Stimulated activated memory B cell treated with anti-CD40 and anti-IgM and Interleukin-4, amounts not matched to agents 10 μg/mL and 1 μg/mL and 100 μg/mL, for 72 hours (primary cell): ENCODE measurements at regions not wholly inside any gene's neighbourhood (a gene's known extent, or its start where the extent isn't known, plus 50 kb on each side); places are given as distances from the start of the nearest gene placed in this dataset.

Source experiments
- ATAC-seq: fragments of 150-1000 bp; cut with Tn5 transposase; 2 replicates; pipeline ENCODE4 v1.10.0; 2021
- H3K27ac Mint-ChIP-seq: one replicate; pipeline ENCODE4 v1.8.0; 2022; ENCODE audit warnings: mild to moderate bottlenecking, mixed read lengths
- H3K27me3 Mint-ChIP-seq: one replicate; pipeline ENCODE4 v1.8.0; 2022; ENCODE audit warnings: mixed read lengths
- H3K36me3 Mint-ChIP-seq: one replicate; pipeline ENCODE4 v1.8.0; 2022; ENCODE audit warnings: mixed read lengths
- H3K4me1 Mint-ChIP-seq: one replicate; pipeline ENCODE4 v1.8.0; 2022; ENCODE audit warnings: mixed read lengths
- H3K4me3 Mint-ChIP-seq: one replicate; pipeline ENCODE4 v1.8.0; 2022; ENCODE audit warnings: mild to moderate bottlenecking, moderate library complexity, mixed read lengths
- H3K9me3 Mint-ChIP-seq: one replicate; pipeline ENCODE4 v1.8.0; 2022; ENCODE audit warnings: mixed read lengths

DNA sequence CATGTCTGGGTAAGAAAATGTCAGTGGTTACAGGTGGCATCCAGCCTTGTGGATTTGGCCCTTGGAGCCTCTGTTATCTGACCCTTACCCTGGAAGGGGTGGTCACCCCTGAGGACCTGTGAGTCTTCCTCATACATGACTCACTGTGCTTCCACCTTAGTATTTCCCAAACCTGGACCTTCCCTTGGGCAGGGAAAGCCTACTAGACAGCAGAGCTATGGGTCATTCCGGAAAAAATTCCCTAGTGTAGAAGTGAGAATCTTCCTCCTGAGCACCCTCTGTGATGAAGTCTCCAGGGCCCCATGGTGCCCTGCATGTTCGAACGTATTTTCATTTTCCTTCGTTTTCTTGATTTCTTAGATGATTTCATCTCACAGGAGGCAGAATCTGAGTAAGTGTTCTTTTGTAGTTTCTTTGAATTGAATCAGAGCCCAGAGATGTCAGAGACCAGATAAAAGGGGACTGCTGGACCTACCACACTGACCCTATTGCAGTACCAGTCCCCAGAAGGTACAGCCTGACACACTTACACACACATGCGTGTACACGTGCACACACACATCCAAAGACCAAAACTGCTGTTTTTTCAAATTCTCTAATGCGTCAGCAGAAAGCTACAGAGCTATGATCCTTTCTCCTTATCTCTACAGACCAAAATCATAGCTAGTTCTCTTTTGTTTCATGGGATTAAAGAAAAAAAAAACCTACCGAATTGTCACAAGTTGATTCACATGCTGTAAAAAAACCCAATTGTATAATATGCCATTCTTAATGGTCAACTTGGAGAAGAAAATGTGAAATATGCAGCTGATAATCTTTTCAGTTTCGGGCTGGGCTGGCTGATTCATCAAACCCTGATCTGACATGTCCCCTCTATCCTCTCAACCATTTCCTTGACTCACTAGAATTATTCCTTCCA lies 50.5 kb upstream of the ARHGEF3 start:
- Mint-ChIP-seq H3K27ac (no peak overlapping the region), H3K9me3 (no peaks in the 10 kb centered on the region), H3K4me3 (no peak overlapping the region), H3K27me3 (no peaks in the 10 kb centered on the region), H3K36me3 (no peaks in the 10 kb centered on the region), H3K4me1 (peaks cover 8% of the 10 kb centered on the region)
- ATAC-seq: no peak
